ENCODE measurements at regions not wholly inside any gene's neighbourhood (a gene's known extent, or its start where the extent isn't known, plus 50 kb on each side); places are given as distances from the start of the nearest gene placed in this dataset.

DNA sequence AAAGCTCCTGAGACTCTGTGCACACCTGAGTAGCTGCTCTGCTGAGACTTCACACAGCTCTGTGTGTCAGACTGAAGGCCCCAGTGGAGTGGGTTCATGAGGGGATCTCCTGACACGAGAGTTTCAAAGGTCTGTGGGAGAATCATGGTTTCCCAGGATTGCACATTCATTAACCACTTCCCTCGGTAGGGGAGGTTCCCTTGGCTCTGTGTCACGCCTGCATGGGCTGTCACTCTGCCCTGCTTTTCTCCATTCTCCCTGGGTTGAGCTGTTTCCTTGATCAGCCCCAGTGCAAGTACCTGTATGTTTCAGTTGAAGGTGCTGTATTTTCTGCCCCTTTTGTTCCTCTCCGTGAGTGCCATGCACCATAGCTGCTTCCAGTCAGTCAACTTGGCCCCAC is 236.9 kb downstream of the EPM2A start:
- no peaks in the 10 kb centered on the region for H3K27me3 ChIP-seq (ENCODE audit: insufficient read depth, low read depth)
- no peaks in the 10 kb centered on the region for H3K36me3 ChIP-seq (ENCODE audit: insufficient read depth)
- no peak overlapping the region for H3K27ac ChIP-seq
- no peak overlapping the region for H2AFZ ChIP-seq (ENCODE audit: low read depth)
- H3K4me3 ChIP-seq (IDR thresholded peaks at IDR 0.05; ENCODE audit: insufficient read depth, low read depth, low read length) = no peak overlapping the region
- H3K9ac ChIP-seq = no peak overlapping the region
- H4K20me1 ChIP-seq (ENCODE audit: insufficient read depth) = no peaks in the 10 kb centered on the region
- H3K79me2 ChIP-seq (ENCODE audit: insufficient read depth, low read depth) = no peaks in the 10 kb centered on the region
- no peaks in the 10 kb centered on the region for H3K4me1 ChIP-seq (ENCODE audit: low read depth, poor library complexity, severe bottlenecking)
- TF ChIP-seq, protein P1, sequence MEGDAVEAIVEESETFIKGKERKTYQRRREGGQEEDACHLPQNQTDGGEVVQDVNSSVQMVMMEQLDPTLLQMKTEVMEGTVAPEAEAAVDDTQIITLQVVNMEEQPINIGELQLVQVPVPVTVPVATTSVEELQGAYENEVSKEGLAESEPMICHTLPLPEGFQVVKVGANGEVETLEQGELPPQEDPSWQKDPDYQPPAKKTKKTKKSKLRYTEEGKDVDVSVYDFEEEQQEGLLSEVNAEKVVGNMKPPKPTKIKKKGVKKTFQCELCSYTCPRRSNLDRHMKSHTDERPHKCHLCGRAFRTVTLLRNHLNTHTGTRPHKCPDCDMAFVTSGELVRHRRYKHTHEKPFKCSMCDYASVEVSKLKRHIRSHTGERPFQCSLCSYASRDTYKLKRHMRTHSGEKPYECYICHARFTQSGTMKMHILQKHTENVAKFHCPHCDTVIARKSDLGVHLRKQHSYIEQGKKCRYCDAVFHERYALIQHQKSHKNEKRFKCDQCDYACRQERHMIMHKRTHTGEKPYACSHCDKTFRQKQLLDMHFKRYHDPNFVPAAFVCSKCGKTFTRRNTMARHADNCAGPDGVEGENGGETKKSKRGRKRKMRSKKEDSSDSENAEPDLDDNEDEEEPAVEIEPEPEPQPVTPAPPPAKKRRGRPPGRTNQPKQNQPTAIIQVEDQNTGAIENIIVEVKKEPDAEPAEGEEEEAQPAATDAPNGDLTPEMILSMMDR (conservative IDR thresholded peaks at IDR 0.05; ENCODE audit: low read depth, low read length) = no peak
- H3K4me2 ChIP-seq = no peak overlapping the region

DNA sequence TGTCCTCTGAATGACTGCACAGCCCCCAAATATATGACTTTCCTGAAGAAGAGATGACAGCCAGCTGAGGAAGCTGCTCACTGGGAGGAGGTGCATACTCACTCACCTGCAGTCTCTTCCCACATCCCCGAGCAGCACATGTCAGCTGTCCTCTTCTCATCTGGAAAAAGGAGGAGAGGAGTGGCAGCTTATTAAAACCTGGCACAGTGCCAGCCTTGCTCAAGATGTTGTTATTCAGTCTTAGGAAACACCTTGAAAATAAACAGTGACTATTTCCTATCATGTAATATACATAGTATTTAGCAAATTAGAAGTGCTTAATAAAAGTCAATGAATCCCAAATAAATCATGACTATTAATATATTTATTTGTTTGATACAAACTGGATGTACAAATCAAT is 232.9 kb downstream of the EPM2A start:
- Histone ChIP-seq H3K27me3 (ENCODE audit: insufficient read depth, low read depth) (no peaks in the 10 kb centered on the region), H2AFZ (ENCODE audit: low read depth) (no peak overlapping the region), H3K27ac (no peak overlapping the region), H3K4me1 (ENCODE audit: low read depth, poor library complexity, severe bottlenecking) (no peaks in the 10 kb centered on the region), H3K79me2 (ENCODE audit: insufficient read depth, low read depth) (no peaks in the 10 kb centered on the region), H4K20me1 (ENCODE audit: insufficient read depth) (no peaks in the 10 kb centered on the region), H3K4me3 (IDR thresholded peaks at IDR 0.05; ENCODE audit: insufficient read depth, low read depth, low read length) (no peak overlapping the region), H3K36me3 (ENCODE audit: insufficient read depth) (no peaks in the 10 kb centered on the region), H3K4me2 (no peak overlapping the region), H3K9ac (no peak overlapping the region)
- TF ChIP-seq, protein P1 (conservative IDR thresholded peaks at IDR 0.05; ENCODE audit: low read depth, low read length) = no peak

DNA sequence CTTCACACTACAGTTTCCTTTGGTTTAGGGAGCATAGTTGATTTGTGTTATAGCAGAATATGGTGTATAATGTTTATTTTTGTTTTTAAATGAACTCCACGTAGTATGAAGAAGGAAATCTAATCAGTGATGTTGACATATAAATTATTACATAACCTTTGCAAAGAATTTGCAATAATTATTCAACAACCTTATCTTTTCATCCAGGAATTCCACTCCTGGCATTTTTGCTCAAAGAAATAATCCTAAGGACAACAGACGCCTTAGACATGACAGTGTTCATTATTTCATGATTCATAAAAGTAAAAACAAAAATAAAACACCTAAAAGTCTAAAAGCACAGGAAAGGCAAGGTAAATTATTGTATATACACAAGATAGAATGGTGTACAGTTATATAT is 229.2 kb downstream of the EPM2A start:
- Histone ChIP-seq H3K79me2 (ENCODE audit: insufficient read depth, low read depth) (no peaks in the 10 kb centered on the region), H3K4me1 (ENCODE audit: low read depth, poor library complexity, severe bottlenecking) (no peaks in the 10 kb centered on the region), H4K20me1 (ENCODE audit: insufficient read depth) (no peaks in the 10 kb centered on the region), H3K4me3 (IDR thresholded peaks at IDR 0.05; ENCODE audit: insufficient read depth, low read depth, low read length) (no peak overlapping the region), H3K27ac (no peak overlapping the region), H3K36me3 (ENCODE audit: insufficient read depth) (no peaks in the 10 kb centered on the region), H3K4me2 (no peak overlapping the region), H3K9ac (no peak overlapping the region), H3K27me3 (ENCODE audit: insufficient read depth, low read depth) (no peaks in the 10 kb centered on the region), H2AFZ (ENCODE audit: low read depth) (no peak overlapping the region)
- TF ChIP-seq, protein P1 (conservative IDR thresholded peaks at IDR 0.05; ENCODE audit: low read depth, low read length) = no peak

DNA sequence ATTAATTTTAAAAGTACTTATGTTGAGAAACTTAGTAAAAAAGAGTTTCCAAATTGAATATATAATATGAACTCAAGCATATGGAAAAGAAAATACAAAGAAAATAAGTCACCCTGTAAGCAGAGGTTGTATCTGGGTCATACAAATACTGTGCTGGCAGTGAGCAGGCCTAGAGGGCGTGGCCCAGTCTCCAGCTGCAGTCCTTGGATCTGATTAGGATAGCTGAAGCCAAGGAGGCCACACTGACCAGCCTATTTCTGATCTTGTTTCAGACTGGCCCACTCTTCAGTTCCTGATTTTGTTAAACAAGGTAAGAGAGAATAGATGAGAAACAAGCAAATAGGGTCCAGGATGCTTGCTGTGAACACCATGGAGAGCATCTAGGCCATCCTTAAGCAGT is 228.8 kb downstream of the EPM2A start:
- no peak overlapping the region for H3K4me2 ChIP-seq
- H3K79me2 ChIP-seq (ENCODE audit: insufficient read depth, low read depth) = no peaks in the 10 kb centered on the region
- no peak overlapping the region for H3K27ac ChIP-seq
- TF ChIP-seq, protein P1 (conservative IDR thresholded peaks at IDR 0.05; ENCODE audit: low read depth, low read length) = no peak
- no peaks in the 10 kb centered on the region for H4K20me1 ChIP-seq (ENCODE audit: insufficient read depth)
- H3K9ac ChIP-seq = no peak overlapping the region
- H3K4me3 ChIP-seq (IDR thresholded peaks at IDR 0.05; ENCODE audit: insufficient read depth, low read depth, low read length) = no peak overlapping the region
- H3K36me3 ChIP-seq (ENCODE audit: insufficient read depth) = no peaks in the 10 kb centered on the region
- H3K4me1 ChIP-seq (ENCODE audit: low read depth, poor library complexity, severe bottlenecking) = no peaks in the 10 kb centered on the region
- H3K27me3 ChIP-seq (ENCODE audit: insufficient read depth, low read depth) = no peaks in the 10 kb centered on the region
- H2AFZ ChIP-seq (ENCODE audit: low read depth) = no peak overlapping the region

DNA sequence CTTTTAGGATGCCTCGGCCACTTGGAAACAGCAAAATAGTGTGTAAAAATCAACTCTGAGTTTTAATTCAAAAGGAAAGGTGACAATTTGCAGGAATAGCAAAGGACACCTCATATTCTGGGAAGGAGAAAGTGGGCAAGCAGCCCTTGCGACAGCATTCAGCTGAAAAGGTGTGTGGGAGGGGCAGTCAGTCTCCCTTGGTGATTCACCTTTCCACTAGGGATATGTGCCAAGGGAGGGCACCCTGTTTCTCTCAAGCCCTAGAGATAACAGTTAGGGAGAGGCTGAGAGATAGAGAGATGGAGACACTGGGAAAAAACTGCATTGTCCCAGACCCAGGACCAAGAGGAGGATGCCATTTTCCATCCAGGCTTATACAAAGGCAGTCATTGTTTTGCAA is 228.1 kb downstream of the EPM2A start:
- no peaks in the 10 kb centered on the region for H4K20me1 ChIP-seq (ENCODE audit: insufficient read depth)
- no peak overlapping the region for H3K4me3 ChIP-seq (IDR thresholded peaks at IDR 0.05; ENCODE audit: insufficient read depth, low read depth, low read length)
- no peaks in the 10 kb centered on the region for H3K4me1 ChIP-seq (ENCODE audit: low read depth, poor library complexity, severe bottlenecking)
- H3K36me3 ChIP-seq (ENCODE audit: insufficient read depth) = no peaks in the 10 kb centered on the region
- TF ChIP-seq, protein P1 (conservative IDR thresholded peaks at IDR 0.05; ENCODE audit: low read depth, low read length) = no peak
- H3K9ac ChIP-seq = no peak overlapping the region
- H2AFZ ChIP-seq (ENCODE audit: low read depth) = no peak overlapping the region
- no peaks in the 10 kb centered on the region for H3K79me2 ChIP-seq (ENCODE audit: insufficient read depth, low read depth)
- H3K27me3 ChIP-seq (ENCODE audit: insufficient read depth, low read depth) = no peaks in the 10 kb centered on the region
- no peak overlapping the region for H3K27ac ChIP-seq
- no peak overlapping the region for H3K4me2 ChIP-seq

Data from KMS-11 (cell line).